AG09319 (cell line): ENCODE measurements at regions not wholly inside any gene's neighbourhood (a gene's known extent, or its start where the extent isn't known, plus 50 kb on each side); places are given as distances from the start of the nearest gene placed in this dataset.

Experiments used
- DNase-seq: peaks from one replicate; pipeline ENCODE4 v3.0.0-alpha.2; 2010; ENCODE audit warnings: low read depth; ENCODE audit errors: extremely low read depth
- TF ChIP-seq, protein P1 (sequence below): IDR thresholded peaks from 2 replicates; pipeline ENCODE4 v1.5.1; 2011; ENCODE audit warnings: low read depth, mild to moderate bottlenecking, inconsistent platforms, low read length, moderate library complexity

DNA sequence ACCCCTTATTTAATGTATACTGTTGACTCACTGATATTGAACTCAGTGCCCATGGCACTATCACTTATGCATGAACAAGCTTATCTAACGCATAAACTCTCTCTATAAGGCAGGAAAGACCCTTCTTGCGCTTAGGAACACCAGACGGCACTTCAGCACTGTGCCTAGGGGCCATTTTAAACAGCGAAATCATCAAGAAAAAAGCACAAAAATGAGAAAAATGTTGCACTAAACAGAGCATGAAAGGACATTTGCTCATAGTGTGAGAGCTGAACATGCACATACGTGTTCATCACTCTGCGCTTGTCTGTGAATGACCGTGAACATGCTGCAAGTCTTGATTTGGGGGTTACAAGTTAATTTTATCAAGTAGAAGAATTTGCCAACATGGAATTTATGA, 109.6 kb downstream of the WDR11 start:
- DNase-seq, result no peak
- TF ChIP-seq, protein P1, sequence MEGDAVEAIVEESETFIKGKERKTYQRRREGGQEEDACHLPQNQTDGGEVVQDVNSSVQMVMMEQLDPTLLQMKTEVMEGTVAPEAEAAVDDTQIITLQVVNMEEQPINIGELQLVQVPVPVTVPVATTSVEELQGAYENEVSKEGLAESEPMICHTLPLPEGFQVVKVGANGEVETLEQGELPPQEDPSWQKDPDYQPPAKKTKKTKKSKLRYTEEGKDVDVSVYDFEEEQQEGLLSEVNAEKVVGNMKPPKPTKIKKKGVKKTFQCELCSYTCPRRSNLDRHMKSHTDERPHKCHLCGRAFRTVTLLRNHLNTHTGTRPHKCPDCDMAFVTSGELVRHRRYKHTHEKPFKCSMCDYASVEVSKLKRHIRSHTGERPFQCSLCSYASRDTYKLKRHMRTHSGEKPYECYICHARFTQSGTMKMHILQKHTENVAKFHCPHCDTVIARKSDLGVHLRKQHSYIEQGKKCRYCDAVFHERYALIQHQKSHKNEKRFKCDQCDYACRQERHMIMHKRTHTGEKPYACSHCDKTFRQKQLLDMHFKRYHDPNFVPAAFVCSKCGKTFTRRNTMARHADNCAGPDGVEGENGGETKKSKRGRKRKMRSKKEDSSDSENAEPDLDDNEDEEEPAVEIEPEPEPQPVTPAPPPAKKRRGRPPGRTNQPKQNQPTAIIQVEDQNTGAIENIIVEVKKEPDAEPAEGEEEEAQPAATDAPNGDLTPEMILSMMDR, result no peak

- no peak for DNase-seq
- TF ChIP-seq, protein P1, result no peak
These were observed 110.9 kb downstream of the WDR11 start for GRCh38 chr10:120961795-120962755.

- TF ChIP-seq, protein P1, result no peak
- no peak for DNase-seq
These were observed 111.8 kb downstream of the WDR11 start for GRCh38 chr10:120962756-120963593.

- TF ChIP-seq, protein P1, result no peak
- no peak for DNase-seq
These were observed 112.5 kb downstream of the WDR11 start for GRCh38 chr10:120963594-120964220.

DNA sequence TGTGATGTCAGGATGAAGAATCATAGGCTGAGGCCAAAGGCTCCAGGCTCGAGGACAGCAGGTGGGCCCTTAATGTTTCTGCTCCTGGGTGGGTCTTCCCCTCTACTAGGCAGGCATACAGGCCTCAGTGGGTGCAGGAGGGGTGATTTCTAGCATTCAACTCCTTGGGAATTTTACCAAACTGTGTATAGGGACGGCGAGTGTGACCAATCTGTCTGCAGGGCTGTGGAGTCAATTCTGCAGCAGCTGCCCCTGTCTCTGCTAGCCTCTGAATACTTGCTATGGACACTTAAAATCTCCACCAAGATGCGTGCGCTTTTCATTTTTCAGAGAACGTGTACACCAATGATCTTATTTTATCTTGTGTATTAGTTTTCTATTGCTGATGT, 115.5 kb downstream of the WDR11 start:
- DNase-seq, result no peak
- TF ChIP-seq, protein P1, result no peak

DNA sequence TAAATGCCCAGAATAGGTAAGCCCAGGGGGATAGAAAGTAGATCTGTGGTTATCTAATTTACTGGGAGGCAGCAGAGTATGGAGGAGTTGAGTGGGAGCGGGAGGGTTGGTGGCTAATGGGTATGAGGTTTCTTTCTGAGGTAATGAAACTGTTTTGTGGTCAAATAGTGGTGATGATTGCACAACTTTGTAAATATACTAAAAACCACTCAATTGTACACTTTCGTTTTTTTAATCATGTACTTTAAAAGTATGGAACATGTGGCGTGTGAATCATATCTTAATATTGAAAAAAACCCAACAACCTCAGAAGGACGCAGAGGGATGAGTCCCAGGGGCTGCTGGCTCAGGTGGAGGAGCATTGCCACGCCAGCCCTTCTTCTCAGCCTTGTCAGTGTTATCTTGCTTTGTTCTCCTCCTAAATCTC, 118.1 kb downstream of the WDR11 start:
- TF ChIP-seq, protein P1, result no peak
- DNase-seq, result no peak
